Mammary epithelial cell (primary cell): ENCODE measurements at regions not wholly inside any gene's neighbourhood (a gene's known extent, or its start where the extent isn't known, plus 50 kb on each side); places are given as distances from the start of the nearest gene placed in this dataset.

ENCODE experiments used
- EZH2 ChIP-seq: IDR thresholded peaks from 2 replicates; pipeline ENCODE4 v1.6.1; 2012; ENCODE audit warnings: low read length, inconsistent platforms, borderline replicate concordance
- TF ChIP-seq, protein P1 (sequence below), 2 donors: IDR thresholded peaks in 1 of 2; conservative IDR thresholded peaks in 1 of 2; 2 replicates each; pipeline ENCODE4 v1.5.1; 2011 to 2012; ENCODE audit warnings: inconsistent platforms in 2 of 2, low read length in 2 of 2, mild to moderate bottlenecking in 2 of 2, control low read depth in 1 of 2, low read depth in 1 of 2; ENCODE audit not compliant: insufficient read depth in 1 of 2; ENCODE audit errors: extremely low read depth in 1 of 2

DNA sequence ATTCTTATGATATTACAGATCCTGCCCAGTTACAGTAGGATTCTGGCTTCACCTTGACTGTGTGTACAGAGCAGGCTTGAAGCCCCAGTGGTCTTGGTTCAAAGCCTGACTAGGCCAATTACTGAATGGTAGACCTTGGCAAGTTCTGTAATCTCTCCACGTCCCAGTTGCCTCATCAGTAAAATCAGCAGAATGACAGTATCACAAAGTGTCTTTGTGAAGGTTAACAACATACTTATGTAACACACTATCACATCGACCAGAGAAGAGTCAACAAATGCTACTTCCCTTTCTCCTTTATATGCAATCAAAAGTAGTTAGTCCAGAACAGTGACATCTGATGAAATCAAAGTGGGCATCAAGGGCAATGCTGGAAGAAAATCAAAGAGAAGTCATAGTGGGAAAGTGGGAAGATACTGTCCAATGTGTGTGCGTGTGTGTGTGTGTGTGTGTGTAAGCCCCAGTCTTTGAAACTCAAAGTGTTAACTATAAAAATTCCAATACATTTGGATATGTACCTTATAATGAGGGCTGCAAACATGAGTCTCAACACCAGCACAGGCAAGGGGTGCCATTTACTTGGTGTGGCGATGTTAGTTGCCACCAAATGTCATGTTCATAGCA, 93.5 kb upstream of the EGFLAM start:
- TF ChIP-seq, protein P1, sequence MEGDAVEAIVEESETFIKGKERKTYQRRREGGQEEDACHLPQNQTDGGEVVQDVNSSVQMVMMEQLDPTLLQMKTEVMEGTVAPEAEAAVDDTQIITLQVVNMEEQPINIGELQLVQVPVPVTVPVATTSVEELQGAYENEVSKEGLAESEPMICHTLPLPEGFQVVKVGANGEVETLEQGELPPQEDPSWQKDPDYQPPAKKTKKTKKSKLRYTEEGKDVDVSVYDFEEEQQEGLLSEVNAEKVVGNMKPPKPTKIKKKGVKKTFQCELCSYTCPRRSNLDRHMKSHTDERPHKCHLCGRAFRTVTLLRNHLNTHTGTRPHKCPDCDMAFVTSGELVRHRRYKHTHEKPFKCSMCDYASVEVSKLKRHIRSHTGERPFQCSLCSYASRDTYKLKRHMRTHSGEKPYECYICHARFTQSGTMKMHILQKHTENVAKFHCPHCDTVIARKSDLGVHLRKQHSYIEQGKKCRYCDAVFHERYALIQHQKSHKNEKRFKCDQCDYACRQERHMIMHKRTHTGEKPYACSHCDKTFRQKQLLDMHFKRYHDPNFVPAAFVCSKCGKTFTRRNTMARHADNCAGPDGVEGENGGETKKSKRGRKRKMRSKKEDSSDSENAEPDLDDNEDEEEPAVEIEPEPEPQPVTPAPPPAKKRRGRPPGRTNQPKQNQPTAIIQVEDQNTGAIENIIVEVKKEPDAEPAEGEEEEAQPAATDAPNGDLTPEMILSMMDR (conservative IDR thresholded peaks at IDR 0.05 in 1 of 2, IDR thresholded peaks at IDR 0.05 in 1 of 2; ENCODE audit: extremely low read depth in 1 of 2, insufficient read depth in 1 of 2, low read depth in 1 of 2, low read length in 2 of 2), result no peak
- TF ChIP-seq EZH2, result no peak
